Lower leg skin (tissue), 4 donors: ENCODE measurements at regions not wholly inside any gene's neighbourhood (a gene's known extent, or its start where the extent isn't known, plus 50 kb on each side); places are given as distances from the start of the nearest gene placed in this dataset.

Experiments
- DNase-seq, 2 donors: peaks; one replicate each; pipeline ENCODE4 v3.0.0-alpha.2; 2019; ENCODE audit warnings: low spot score in 2 of 2
- H3K4me3 ChIP-seq: fragments of 200-600 bp; sonication (generic); 2 replicates; pipeline ENCODE4 v1.5.1; 2017; ENCODE audit warnings: mild to moderate bottlenecking, low read depth; ENCODE audit not compliant: poor library complexity, severe bottlenecking
- POLR2A ChIP-seq, 2 donors: fragments of 450-650 bp; IDR thresholded peaks; one replicate each; pipeline ENCODE4 v1.6.1; 2016 to 2017; ENCODE audit warnings: antibody characterized with exemption in 2 of 2, mild to moderate bottlenecking in 1 of 2, moderate library complexity in 1 of 2
- whole genome bisulfite sequencing, 2 donors: methylation state at CpG; one replicate each; pipeline ENCODE4 v1.1.5; 2018; 5-methylcytosine and 5-hydroxymethylcytosine counted together
- intact Hi-C: fragments of 100-400 bp; cut with DNase I; formaldehyde crosslinking; loops from one replicate; pipeline ENCODE4 v1.15.0; 2023; ENCODE audit warnings: low total_unique reads
- TF ChIP-seq, protein P1 (sequence below), 3 donors: fragments of 450-650 bp; IDR thresholded peaks; one replicate each; pipeline ENCODE4 v1.5.1; 2016; ENCODE audit warnings: antibody characterized with exemption in 3 of 3, mild to moderate bottlenecking in 3 of 3, moderate library complexity in 2 of 3

DNA sequence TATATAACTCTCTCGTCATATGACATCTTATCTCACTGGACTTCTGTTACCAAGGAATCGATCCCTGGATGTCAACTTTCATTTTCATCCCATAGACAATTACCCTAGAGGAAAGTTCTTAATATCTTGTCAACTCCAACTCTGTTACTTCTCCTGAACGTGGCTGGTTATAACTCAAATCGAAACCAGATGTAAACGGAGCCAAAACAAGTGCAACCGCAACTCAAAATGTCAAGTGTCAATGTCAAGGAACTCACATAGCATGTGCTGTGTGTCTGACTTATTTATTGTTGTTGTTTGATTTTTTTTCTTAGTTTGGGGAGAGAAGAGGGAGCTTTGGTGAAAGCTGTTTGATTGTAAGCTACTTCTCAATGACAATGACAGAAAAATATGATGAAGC is 108.6 kb downstream of the VIP start:
- no peak for DNase-seq
- intact Hi-C loops, result no loop called here
- no peak overlapping the region for H3K4me3 ChIP-seq
- TF ChIP-seq, protein P1, sequence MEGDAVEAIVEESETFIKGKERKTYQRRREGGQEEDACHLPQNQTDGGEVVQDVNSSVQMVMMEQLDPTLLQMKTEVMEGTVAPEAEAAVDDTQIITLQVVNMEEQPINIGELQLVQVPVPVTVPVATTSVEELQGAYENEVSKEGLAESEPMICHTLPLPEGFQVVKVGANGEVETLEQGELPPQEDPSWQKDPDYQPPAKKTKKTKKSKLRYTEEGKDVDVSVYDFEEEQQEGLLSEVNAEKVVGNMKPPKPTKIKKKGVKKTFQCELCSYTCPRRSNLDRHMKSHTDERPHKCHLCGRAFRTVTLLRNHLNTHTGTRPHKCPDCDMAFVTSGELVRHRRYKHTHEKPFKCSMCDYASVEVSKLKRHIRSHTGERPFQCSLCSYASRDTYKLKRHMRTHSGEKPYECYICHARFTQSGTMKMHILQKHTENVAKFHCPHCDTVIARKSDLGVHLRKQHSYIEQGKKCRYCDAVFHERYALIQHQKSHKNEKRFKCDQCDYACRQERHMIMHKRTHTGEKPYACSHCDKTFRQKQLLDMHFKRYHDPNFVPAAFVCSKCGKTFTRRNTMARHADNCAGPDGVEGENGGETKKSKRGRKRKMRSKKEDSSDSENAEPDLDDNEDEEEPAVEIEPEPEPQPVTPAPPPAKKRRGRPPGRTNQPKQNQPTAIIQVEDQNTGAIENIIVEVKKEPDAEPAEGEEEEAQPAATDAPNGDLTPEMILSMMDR (IDR thresholded peaks at IDR 0.05), result no peak
- TF ChIP-seq POLR2A (IDR thresholded peaks at IDR 0.05), result no peak
- 35 to 40% methylated on average over 6 of the region's 6 CpGs for WGBS, 2 donors

DNA sequence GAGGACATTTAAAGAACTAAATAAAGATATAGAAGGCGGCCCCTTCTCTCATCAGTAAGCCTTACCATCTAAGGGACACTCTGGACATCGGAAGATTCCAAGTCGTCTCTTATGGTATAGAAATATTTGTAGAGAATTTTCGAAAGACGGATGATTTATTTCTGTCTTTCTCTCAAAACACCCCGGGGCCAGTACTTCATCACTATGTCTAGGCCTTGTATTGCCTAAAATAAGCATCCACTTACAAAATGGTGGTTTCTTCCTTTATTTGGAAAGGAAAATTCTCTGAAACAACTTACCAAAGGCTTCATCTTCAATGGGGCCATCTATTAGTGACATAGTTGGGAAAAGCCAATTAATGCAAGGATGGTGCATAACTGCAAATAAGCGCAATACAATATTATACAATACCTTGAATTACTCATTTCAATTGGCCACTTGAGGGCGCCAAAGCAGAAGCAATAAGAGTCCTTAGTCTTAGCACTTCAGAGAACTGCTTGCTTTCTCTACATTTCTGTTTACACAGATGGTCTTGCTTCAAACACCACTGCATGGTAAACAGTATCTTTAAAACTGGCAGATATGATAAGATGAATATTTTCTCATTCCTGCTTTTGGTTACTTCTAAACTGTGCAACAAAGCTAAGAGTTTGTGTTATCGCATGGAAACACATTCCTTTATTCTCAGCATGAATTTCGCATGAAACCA is 113.2 kb downstream of the VIP start:
- TF ChIP-seq POLR2A (IDR thresholded peaks at IDR 0.05), result no peak
- TF ChIP-seq, protein P1 (IDR thresholded peaks at IDR 0.05), result no peak
- no peak overlapping the region for H3K4me3 ChIP-seq
- peak; percentile 64 to 82 for DNase-seq
- intact Hi-C loops, result loop anchor here (10.0 kb wide), 2 partner anchors 81 to 161 kb away; no protein-coding TSS in a partner anchor
- WGBS, 2 donors, result 58 to 61% methylated on average over 10 of the region's 10 CpGs

DNA sequence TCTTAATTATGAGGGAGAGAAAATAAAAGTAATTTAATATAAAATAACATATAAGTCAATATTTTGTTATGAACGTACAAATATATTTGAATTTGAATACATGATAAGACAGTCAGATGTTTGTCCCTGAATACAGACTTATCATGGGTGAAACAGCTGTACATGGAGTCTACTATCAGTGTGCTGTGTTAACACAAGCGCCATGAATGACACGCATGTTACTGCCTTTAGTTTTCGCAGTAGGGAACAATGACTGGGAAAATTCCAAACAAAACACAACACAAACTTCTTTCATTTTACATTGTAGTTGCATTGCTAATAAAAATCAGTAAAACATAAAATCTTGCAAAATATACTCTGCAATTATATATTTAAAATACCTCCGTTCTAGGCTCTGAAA is 108.6 kb downstream of the FBXO5 start:
- DNase-seq, result no peak
- H3K4me3 ChIP-seq, result no peak overlapping the region
- TF ChIP-seq, protein P1 (IDR thresholded peaks at IDR 0.05), result no peak
- TF ChIP-seq POLR2A (IDR thresholded peaks at IDR 0.05), result no peak
- intact Hi-C loops, result no loop called here
- 93% methylated on average over 5 of the region's 5 CpGs for WGBS, 2 donors

DNA sequence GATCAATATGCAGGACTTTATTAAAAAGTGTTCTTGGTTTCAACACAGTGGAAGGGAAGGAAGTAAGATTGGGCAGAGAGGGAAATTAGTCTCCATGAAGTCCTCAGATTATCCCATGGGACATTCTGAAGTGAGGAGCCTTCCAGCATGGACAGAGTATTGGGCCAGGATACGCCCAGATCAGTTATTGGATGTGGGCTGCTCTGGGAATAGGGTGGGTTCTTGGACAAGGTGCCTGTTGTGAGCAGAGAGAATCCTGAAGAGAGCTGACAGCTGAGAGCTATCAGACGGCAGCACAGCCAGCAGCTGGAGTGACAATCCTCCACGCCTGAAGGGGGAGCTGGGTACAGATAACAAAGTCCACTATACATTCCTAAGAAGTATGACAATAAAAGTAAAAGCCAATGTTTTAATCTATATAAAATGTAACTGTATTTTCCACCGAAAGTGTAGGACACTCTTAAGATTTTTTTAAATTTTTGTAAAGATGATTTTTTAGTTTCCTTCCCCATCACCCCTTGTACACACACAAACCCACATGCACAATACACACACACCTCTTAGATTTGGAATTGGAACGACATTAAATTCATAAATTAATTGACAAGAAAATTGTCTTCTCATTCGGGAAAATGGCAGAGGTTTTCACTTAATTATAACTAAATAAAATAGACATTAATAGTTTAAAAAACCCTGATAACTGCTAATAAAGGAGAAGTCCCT is 107.8 kb downstream of the FBXO5 start:
- TF ChIP-seq, protein P1 (IDR thresholded peaks at IDR 0.05), result no peak
- TF ChIP-seq POLR2A (IDR thresholded peaks at IDR 0.05), result no peak
- no peak overlapping the region for H3K4me3 ChIP-seq
- WGBS, 2 donors, result 64 to 67% methylated on average over 6 of the region's 6 CpGs
- intact Hi-C loops, result no loop called here
- no peak for DNase-seq

DNA sequence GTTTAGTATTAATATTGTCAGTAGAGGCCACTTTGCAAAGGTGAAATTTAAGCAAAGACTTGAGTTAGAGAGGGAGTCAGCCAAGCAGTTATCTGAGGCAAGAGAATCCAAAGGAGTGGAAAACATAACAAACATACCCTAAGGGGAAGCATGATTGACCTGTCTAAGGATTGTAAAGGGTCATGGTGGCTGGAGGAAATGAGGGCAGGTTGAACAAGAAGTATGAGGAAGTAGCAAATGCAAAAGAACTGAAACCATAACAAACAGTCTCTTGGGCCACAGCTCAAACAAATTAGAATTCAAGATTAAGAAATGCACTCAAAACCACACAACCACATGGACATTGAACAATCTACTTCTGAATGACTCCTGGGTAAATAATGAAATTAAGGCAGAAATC is 103.2 kb downstream of the FBXO5 start:
- DNase-seq, result no peak
- no peak overlapping the region for H3K4me3 ChIP-seq
- TF ChIP-seq, protein P1 (IDR thresholded peaks at IDR 0.05), result no peak
- no peak for TF ChIP-seq POLR2A (IDR thresholded peaks at IDR 0.05)
- intact Hi-C loops, result no loop called here
